GM18507 (cell line): ENCODE measurements at regions not wholly inside any gene's neighbourhood (a gene's known extent, or its start where the extent isn't known, plus 50 kb on each side); places are given as distances from the start of the nearest gene placed in this dataset.

ENCODE experiments used
- DNase-seq: peaks from one replicate; pipeline ENCODE4 v3.0.0; 2011; ENCODE audit warnings: low read depth; ENCODE audit not compliant: insufficient read length; ENCODE audit errors: extremely low spot score
- FAIRE-seq: peaks from 2 replicates; lab custom pipeline; 2011; peaks lifted over from hg19 to GRCh38; lab: Jason Lieb, UNC

- no peak for DNase-seq
- FAIRE-seq = no peak
These were observed 573.2 kb downstream of the BRINP3 start for GRCh38 chr1:189904509-189904908.

GRCh38 chr1:189908113-189908512 lies 569.6 kb downstream of the BRINP3 start:
- no peak for DNase-seq
- FAIRE-seq = no peak

- no peak for FAIRE-seq
These were observed 556.1 kb downstream of the BRINP3 start for GRCh38 chr1:189921613-189922012.

GRCh38 chr1:189927641-189928040 lies 550.0 kb downstream of the BRINP3 start:
- no peak for FAIRE-seq
- no peak for DNase-seq

More at GRCh38 chr1:189921613-189922012, 556.1 kb downstream of the BRINP3 start:
- DNase-seq = no peak

DNA sequence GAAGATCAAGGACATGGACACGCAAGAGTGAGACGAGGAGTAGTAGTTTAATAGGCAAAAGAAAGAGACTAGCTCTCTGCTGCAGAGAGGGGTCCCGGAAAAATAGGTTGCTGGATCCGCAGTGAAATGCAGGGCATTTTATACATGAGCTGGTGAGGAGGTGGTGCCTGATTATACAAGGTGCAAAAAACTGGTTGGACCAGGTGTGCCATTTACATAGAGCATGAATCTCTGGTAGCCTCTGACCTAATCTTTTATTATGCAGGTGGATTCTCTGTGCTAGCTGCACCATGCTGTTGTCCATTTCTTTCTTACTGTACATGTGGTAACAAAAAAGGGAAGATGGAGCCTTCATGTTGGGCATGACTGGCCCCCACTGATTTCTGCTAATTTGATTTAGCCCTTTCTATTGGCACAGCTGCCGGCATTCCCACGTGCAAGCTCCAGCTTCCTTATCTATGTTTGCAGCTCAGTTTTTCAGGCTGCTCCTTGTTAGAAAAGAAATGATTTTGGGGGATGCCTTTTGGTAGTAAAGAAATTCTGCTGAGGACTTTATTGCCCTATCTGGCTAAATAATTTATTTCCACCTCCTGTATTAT lies 548.1 kb downstream of the BRINP3 start:
- FAIRE-seq (no peak), DNase-seq (no peak)

- no peak for FAIRE-seq
- DNase-seq = no peak
These were observed 540.8 kb downstream of the BRINP3 start for GRCh38 chr1:189936861-189937260.

GRCh38 chr1:189939967-189940366 lies 537.7 kb downstream of the BRINP3 start:
- FAIRE-seq = no peak
- no peak for DNase-seq

GRCh38 chr1:189941922-189942321 lies 535.7 kb downstream of the BRINP3 start:
- DNase-seq (no peak), FAIRE-seq (no peak)

GRCh38 chr1:189958756-189959155 lies 518.9 kb downstream of the BRINP3 start:
- FAIRE-seq = no peak
- DNase-seq = no peak

DNA sequence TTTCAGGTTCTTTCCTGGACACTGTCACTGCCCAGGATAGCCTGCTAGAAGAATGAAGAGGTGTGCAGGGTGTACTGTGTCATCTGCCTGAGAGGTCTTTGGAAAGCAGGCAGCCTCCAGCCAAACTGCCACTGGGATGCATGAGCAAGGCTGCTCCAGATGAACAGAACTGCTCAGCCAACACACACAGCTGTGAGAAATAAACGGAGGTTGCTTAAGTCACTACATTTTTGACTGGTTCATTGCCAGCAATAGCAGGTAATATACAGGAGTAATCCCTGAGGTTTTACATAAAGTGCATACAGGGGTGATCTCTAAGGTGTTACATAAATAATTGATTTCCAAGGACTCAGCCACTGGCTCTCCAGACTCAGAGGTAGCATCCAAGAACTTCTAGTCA lies 516.9 kb downstream of the BRINP3 start:
- FAIRE-seq = no peak
- no peak for DNase-seq

DNA sequence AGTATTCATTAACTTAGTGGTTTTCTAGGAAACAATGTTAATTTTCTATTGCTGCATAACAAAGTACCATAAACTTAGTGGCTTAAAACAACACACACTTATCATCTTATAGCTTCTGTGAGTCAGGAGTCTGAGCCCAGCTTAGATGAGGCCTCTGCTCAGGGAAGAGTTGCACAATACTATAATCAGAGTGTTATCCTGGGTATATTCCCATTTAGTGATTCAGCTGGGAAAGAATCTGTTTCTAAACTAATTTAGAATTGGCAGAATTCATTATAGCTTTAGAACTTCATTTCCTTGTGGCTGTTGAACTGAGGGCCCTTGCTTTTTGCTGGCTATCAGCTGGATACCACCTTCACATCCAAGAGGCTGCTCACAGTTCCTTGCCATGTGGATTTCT lies 515.5 kb downstream of the BRINP3 start:
- FAIRE-seq = no peak
- no peak for DNase-seq

DNA sequence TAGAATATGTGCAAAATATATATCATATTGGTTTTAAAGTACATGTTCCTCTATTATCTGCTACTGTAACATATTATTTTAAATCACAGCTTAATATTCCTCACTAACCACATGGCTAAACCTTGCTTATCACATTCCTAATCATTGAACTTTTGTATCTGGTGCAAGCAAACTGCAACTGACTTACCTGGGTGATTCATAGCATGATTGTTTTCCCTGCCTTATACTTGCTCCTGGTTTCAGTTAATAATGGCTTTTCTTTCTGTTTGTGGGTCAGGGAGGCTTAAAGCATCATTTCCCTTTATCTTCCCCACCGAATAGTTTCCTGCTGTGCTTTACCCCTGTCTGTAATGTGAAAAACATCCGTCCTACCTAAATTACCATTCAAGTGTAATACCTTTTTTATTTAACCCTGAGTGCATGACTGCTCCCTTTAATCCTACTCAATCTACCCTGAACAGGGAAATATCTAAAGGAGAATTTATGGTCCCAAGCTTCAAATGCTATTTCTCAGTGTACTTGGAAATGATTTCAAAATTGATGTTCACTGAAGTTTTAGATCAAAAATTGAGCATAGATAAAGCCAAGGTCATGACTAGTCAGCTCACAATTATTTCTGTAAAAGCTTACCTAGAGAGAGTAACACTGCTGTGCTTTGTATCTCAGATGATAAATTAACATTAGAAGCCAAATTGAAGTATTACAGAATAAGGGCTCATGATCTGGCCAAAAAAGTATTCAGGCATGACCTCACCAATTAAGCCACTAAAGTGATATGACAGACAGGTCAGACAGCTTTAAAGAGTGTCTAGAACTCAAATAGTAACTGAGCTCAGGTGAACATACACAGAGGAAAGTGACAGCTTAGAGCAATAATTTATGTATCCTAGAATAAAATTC lies 507.1 kb downstream of the BRINP3 start:
- DNase-seq (no peak), FAIRE-seq (no peak)

DNA sequence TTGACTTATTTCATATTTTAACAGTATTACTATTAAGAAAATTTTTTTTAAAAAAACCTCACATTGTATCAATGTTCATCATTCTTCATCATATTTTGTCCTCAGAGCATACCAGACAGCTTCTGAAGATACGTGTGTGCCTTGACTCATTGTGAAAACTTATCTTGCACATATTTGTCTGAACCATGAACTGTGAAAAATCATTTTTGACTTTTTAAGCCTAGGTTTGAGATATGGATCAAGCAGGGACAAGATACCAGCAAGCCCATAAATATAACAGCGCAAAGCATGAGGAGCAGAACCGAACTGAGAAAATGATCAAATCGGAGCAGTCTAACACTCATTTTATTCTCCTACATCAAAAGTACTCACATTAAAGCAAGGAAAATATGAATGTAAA lies 506.0 kb downstream of the BRINP3 start:
- FAIRE-seq = no peak
- DNase-seq = no peak

DNA sequence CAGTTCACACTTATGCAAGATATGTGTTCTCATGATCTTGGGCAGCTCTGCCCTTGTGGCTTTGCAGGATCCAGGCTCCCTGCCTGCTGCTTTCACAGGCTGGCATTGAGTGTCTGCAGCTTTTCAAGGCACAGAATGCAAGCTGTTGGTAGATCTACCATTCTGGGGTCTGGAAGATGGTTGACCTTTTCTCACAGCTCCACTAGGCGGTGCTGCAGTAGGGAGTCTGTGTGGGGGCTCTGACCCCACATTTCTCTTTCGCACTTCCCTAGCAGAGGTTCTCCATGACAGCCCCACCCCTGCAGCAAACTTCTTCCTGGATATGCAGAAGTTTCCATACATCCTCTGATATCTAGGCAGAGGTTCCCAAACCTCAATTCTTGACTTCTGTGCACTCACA lies 500.5 kb downstream of the BRINP3 start:
- FAIRE-seq = no peak
- no peak for DNase-seq

- DNase-seq (no peak), FAIRE-seq (no peak)
These were observed 494.3 kb downstream of the BRINP3 start for GRCh38 chr1:189983166-189983890.

GRCh38 chr1:189986516-189986915 lies 491.1 kb downstream of the BRINP3 start:
- DNase-seq (no peak), FAIRE-seq (no peak)

GRCh38 chr1:189987509-189987908 lies 490.2 kb downstream of the BRINP3 start:
- FAIRE-seq (no peak), DNase-seq (no peak)

- no peak for FAIRE-seq
These were observed 484.8 kb downstream of the BRINP3 start for GRCh38 chr1:189992856-189993255.

DNA sequence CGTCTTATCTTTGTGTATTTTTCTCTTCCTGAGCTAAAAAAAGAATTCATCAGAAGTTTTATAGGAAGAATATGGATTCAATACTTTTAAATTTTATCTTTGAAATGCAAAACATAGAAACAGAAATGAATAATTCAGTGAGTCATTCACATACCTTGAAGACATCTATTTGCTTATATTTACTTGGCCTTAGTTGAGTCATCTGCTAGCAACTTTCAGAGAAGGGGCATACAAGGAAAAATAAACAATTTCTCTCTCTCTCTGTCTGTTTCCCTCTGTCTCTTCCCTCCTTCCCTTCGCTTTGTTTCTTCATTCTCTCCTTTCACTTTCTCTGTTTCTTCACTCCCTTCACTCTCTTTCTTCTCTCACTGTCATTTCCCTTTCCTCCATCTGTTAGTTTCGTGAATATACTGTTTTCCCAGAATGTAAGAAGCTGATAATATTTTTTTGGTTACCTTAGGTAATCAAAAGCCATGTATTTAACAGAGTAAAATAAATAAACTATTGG lies 477.2 kb downstream of the BRINP3 start:
- DNase-seq = no peak
- FAIRE-seq = no peak

More at GRCh38 chr1:189992856-189993255, 484.8 kb downstream of the BRINP3 start:
- no peak for DNase-seq

DNA sequence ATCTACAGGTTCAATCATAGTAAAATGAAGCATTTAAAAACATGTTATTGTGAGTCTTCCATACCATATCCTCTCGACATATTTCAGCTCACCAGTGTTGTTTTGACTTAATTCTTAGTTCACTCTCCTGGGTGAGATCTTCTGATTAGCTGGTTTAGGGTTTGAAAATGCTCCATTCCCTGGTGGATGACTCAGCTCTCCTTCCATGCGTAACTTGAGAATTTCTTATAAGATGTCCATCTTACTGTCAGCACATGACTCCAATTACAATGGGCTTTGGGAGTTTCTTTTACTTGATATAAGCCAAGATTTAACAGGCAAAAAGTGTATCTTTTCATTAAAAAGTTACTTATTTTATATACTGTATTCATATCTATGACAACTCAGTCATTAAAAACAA lies 476.5 kb downstream of the BRINP3 start:
- FAIRE-seq (no peak), DNase-seq (no peak)
